ENCODE measurements at regions not wholly inside any gene's neighbourhood (a gene's known extent, or its start where the extent isn't known, plus 50 kb on each side); places are given as distances from the start of the nearest gene placed in this dataset.
"Not testable (repeated sequence)": the region's sequence is repeated elsewhere in the genome, so short reads cannot be mapped to it uniquely, and the experiment has no call there.

GRCh38 chr9:32180597-32180996 lies 203.8 kb upstream of the ACO1 start:
- DNase-seq, result no peak
- Histone ChIP-seq H3K27me3 (no peaks in the 10 kb centered on the region), H3K9me3 (no peaks in the 10 kb centered on the region), H3K4me1 (no peaks in the 10 kb centered on the region), H3K36me3 (no peaks in the 10 kb centered on the region), H3K4me3 (ENCODE audit: low read depth, low read length) (no peak overlapping the region)
- TF ChIP-seq CTCF (IDR thresholded peaks at IDR 0.05; ENCODE audit: low read depth, low read length), result no peak

- Histone ChIP-seq H3K27me3 (no peaks in the 10 kb centered on the region), H3K4me1 (no peaks in the 10 kb centered on the region), H3K4me3 (ENCODE audit: low read depth, low read length) (no peak overlapping the region), H3K36me3 (no peaks in the 10 kb centered on the region), H3K9me3 (no peaks in the 10 kb centered on the region)
- DNase-seq, result no peak
- no peak for TF ChIP-seq CTCF (IDR thresholded peaks at IDR 0.05; ENCODE audit: low read depth, low read length)
These were observed 184.2 kb upstream of the ACO1 start for GRCh38 chr9:32200241-32200640.

GRCh38 chr9:32200896-32201295 lies 183.5 kb upstream of the ACO1 start:
- Histone ChIP-seq H3K27me3 (no peaks in the 10 kb centered on the region), H3K36me3 (no peaks in the 10 kb centered on the region), H3K4me1 (no peaks in the 10 kb centered on the region), H3K4me3 (ENCODE audit: low read depth, low read length) (no peak overlapping the region), H3K9me3 (no peaks in the 10 kb centered on the region)
- DNase-seq, result no peak
- TF ChIP-seq CTCF (IDR thresholded peaks at IDR 0.05; ENCODE audit: low read depth, low read length), result no peak

GRCh38 chr9:32209164-32209563 lies 175.3 kb upstream of the ACO1 start:
- not testable (repeated sequence) for H3K9me3 ChIP-seq; H3K4me1 ChIP-seq; H3K27me3 ChIP-seq; H3K36me3 ChIP-seq; H3K4me3 ChIP-seq (ENCODE audit: low read depth, low read length); DNase-seq

- TF ChIP-seq CTCF (IDR thresholded peaks at IDR 0.05; ENCODE audit: low read depth, low read length), result no peak
These were observed 166.2 kb upstream of the ACO1 start for GRCh38 chr9:32218100-32218767.

GRCh38 chr9:32220750-32221149 lies 163.7 kb upstream of the ACO1 start:
- no peak for TF ChIP-seq CTCF (IDR thresholded peaks at IDR 0.05; ENCODE audit: low read depth, low read length)
- Histone ChIP-seq H3K36me3 (no peaks in the 10 kb centered on the region), H3K9me3 (no peaks in the 10 kb centered on the region), H3K4me3 (ENCODE audit: low read depth, low read length) (no peak overlapping the region), H3K4me1 (no peaks in the 10 kb centered on the region), H3K27me3 (no peaks in the 10 kb centered on the region)
- DNase-seq, result no peak

More at GRCh38 chr9:32218100-32218767, 166.2 kb upstream of the ACO1 start:
- Histone ChIP-seq H3K4me3 (ENCODE audit: low read depth, low read length) (no peak overlapping the region), H3K27me3 (no peaks in the 10 kb centered on the region), H3K4me1 (no peaks in the 10 kb centered on the region), H3K9me3 (no peaks in the 10 kb centered on the region), H3K36me3 (no peaks in the 10 kb centered on the region)
- no peak for DNase-seq
